K562 (cell line): ENCODE measurements at regions not wholly inside any gene's neighbourhood (a gene's known extent, or its start where the extent isn't known, plus 50 kb on each side); places are given as distances from the start of the nearest gene placed in this dataset.

ENCODE experiments used
- ATAC-seq: fragments of 200-7000 bp; cut with Tn5 transposase; 3 replicates; pipeline ENCODE4 v1.9.1; 2020; ENCODE audit warnings: moderate library complexity
- BruUV-seq: library from RNA; stranded (reverse); fragments of 400-500 nt; replicated peaks from 2 replicates; lab custom pipeline; 2021; lab: Mats Ljungman, UMichigan
- CTCF ChIA-PET: fragments of 300-600 bp; formaldehyde crosslinking; extraction: SDS; loops from one replicate; lab custom pipeline; 2021; ENCODE audit warnings: low intra/inter-chr PET ratio; lab: Yijun Ruan, JAX
- POLR2A ChIA-PET: fragments of 300-600, 350-650 bp; sonication (Branson Sonifier 250); formaldehyde crosslinking; extraction: SDS; loops from one replicate; lab custom pipeline; 2021; ENCODE audit warnings: antibody characterized with exemption, inconsistent platforms; lab: Yijun Ruan, JAX
- DNase-seq, 4 experiments: peaks; one replicate each; pipeline versions ENCODE4 v3.0.0 to v3.0.0-alpha.2; 2011 to 2018; ENCODE audit warnings: low spot score in 3 of 4, mixed read lengths in 3 of 4; ENCODE audit errors: extremely low read depth in 1 of 4
- FAIRE-seq: peaks from 2 replicates; lab custom pipeline; 2011; peaks lifted over from hg19 to GRCh38; lab: Jason Lieb, UNC
- H2AFZ ChIP-seq: 2 replicates; pipeline ENCODE4 v1.6.0; 2011; ENCODE audit warnings: low read depth, low read length, control low read depth, inconsistent platforms
- H3K27ac ChIP-seq: fragments of 200-600 bp; 3 replicates; pipeline ENCODE4 v1.8.0; 2011; ENCODE audit warnings: low read depth, mild to moderate bottlenecking, control low read depth, inconsistent platforms, low read length, moderate library complexity, mixed read lengths; ENCODE audit errors: extremely low read depth
- H3K27me3 ChIP-seq, 2 experiments: fragments of 300-600 bp in 1 of 2; 2 replicates in 1 of 2; 3 replicates in 1 of 2; pipeline versions ENCODE4 v1.6.0 to v1.8.0; 2011; ENCODE audit warnings: inconsistent platforms in 2 of 2, low read length in 2 of 2, mild to moderate bottlenecking in 1 of 2, mixed read lengths in 1 of 2, moderate library complexity in 1 of 2; ENCODE audit not compliant: control insufficient read depth in 2 of 2, insufficient read depth in 2 of 2
- H3K36me3 ChIP-seq: fragments of 300-600 bp; 3 replicates; pipeline ENCODE4 v1.8.0; 2011; ENCODE audit warnings: mild to moderate bottlenecking, low read length, inconsistent platforms; ENCODE audit not compliant: control insufficient read depth, insufficient read depth
- H3K4me1 ChIP-seq, 2 experiments: fragments of 200-600 bp in 1 of 2; replicated peaks in 1 of 2; 2 replicates in 1 of 2; 3 replicates in 1 of 2; pipeline versions ENCODE4 v1.5.1 to v1.8.0; 2011; ENCODE audit warnings: inconsistent platforms in 2 of 2, low read length in 2 of 2, mild to moderate bottlenecking in 1 of 2, mixed read lengths in 1 of 2, moderate library complexity in 1 of 2; ENCODE audit not compliant: control insufficient read depth in 2 of 2, insufficient read depth in 2 of 2
- H3K4me2 ChIP-seq: 2 replicates; pipeline ENCODE4 v1.6.1; 2011; ENCODE audit warnings: low read length, control low read depth, inconsistent platforms, mixed read lengths; ENCODE audit not compliant: insufficient read depth
- H3K4me3 ChIP-seq: fragments of 200-600 bp; sonication (generic), shearing (Covaris generic); 2 replicates; pipeline ENCODE4 v1.5.1; 2016; ENCODE audit warnings: control low read depth, inconsistent platforms
- H3K79me2 ChIP-seq: fragments of 200-600 bp; 3 replicates; pipeline ENCODE4 v1.8.0; 2011; ENCODE audit warnings: low read length, inconsistent platforms; ENCODE audit not compliant: control insufficient read depth, insufficient read depth
- H3K9ac ChIP-seq, 2 experiments: 2 replicates each; pipeline versions ENCODE4 v1.6.0 to v1.6.1; 2011; ENCODE audit warnings: low read depth in 2 of 2, low read length in 2 of 2, control low read depth in 1 of 2, inconsistent platforms in 1 of 2, mild to moderate bottlenecking in 1 of 2, mixed read lengths in 1 of 2; ENCODE audit not compliant: insufficient read depth in 1 of 2
- H3K9me1 ChIP-seq: one replicate; pipeline ENCODE4 v1.6.0; 2011; ENCODE audit warnings: inconsistent platforms, mild to moderate bottlenecking, low read length, moderate library complexity; ENCODE audit not compliant: control insufficient read depth, insufficient read depth
- H3K9me3 ChIP-seq: replicated peaks from 2 replicates; pipeline ENCODE4 v1.5.1; 2011; ENCODE audit warnings: low read depth, low read length, inconsistent platforms; ENCODE audit not compliant: control insufficient read depth, insufficient read depth
- H4K20me1 ChIP-seq: replicated peaks from 2 replicates; pipeline ENCODE4 v1.6.1; 2011; ENCODE audit warnings: low read length, inconsistent platforms, mixed read lengths; ENCODE audit not compliant: control insufficient read depth, insufficient read depth
- ARID3A ChIP-seq: IDR thresholded peaks from 2 replicates; pipeline ENCODE4 v1.6.1; 2012; ENCODE audit warnings: low read depth, low read length, improper control_type of control experiment, borderline replicate concordance
- FOXJ2 ChIP-seq: fragments of 200-800 bp; sonication (Bioruptor generic); IDR thresholded peaks from 2 replicates; pipeline ENCODE4 v1.6.1; 2016; ENCODE audit warnings: missing genetic modification characterization, missing compliant biosample characterization
- HINFP ChIP-seq: fragments of 450-650 bp; conservative IDR thresholded peaks from 2 replicates; pipeline ENCODE4 v1.6.1; 2016; ENCODE audit warnings: missing genetic modification characterization, low read depth, mild to moderate bottlenecking, control low read depth, missing compliant biosample characterization
- KLF6 ChIP-seq: fragments of 250-450 bp; sonication (Bioruptor Pico); IDR thresholded peaks from 2 replicates; pipeline ENCODE4 v1.4.0; 2020; ENCODE audit warnings: mild to moderate bottlenecking, moderate library complexity, borderline replicate concordance
- MAFG ChIP-seq: fragments of 450-650 bp; conservative IDR thresholded peaks from 2 replicates; pipeline ENCODE4 v1.6.1; 2016; ENCODE audit warnings: missing genetic modification characterization, missing compliant biosample characterization
- PRMT5 ChIP-seq: sonication (generic); formaldehyde crosslinking; IDR thresholded peaks from 2 replicates; pipeline ENCODE4 v1.5.0; 2020; ENCODE audit warnings: missing genetic modification reagents
- PTRF ChIP-seq: fragments of 450-650 bp; IDR thresholded peaks from 2 replicates; pipeline ENCODE4 v1.6.1; 2016; ENCODE audit warnings: mild to moderate bottlenecking, missing genetic modification characterization, missing compliant biosample characterization
- RBM22 ChIP-seq: fragments of 200-400 bp; formaldehyde crosslinking; IDR thresholded peaks from 2 replicates; pipeline ENCODE4 v1.6.1; 2018; ENCODE audit warnings: low read length, low read depth; ENCODE audit not compliant: poor library complexity, severe bottlenecking
- SOX6 ChIP-seq: fragments of 450-650 bp; IDR thresholded peaks from 2 replicates; pipeline ENCODE4 v1.6.1; 2014; ENCODE audit warnings: mild to moderate bottlenecking
- TEAD1 ChIP-seq, 2 experiments: fragments of 450-650 bp in 1 of 2; sonication (generic) in 1 of 2; formaldehyde crosslinking; IDR thresholded peaks; 2 replicates each; pipeline versions ENCODE4 v1.4.0 to v1.8.0; 2020 to 2022; ENCODE audit warnings: mild to moderate bottlenecking in 2 of 2, missing genetic modification reagents in 1 of 2
- ZNF57 ChIP-seq: fragments of 450-650 bp; formaldehyde crosslinking; IDR thresholded peaks from 2 replicates; pipeline ENCODE4 v1.4.0; 2020; ENCODE audit warnings: mild to moderate bottlenecking, moderate library complexity
- WGBS: fragments of 100-300 bp; shearing (Covaris generic); methylation state at CpG from one replicate; pipeline ENCODE4 v1.1.6; 2016; ENCODE audit warnings: low coverage, mixed read lengths; ENCODE audit not compliant: insufficient coverage; ENCODE audit errors: missing lambda C conversion rate; 5-methylcytosine and 5-hydroxymethylcytosine counted together
- in situ Hi-C: fragments of 300-500 bp; cut with MboI; formaldehyde crosslinking; loops from 4 replicates; pipeline ENCODE4 v1.15.0; 2018; ENCODE audit warnings: inconsistent platforms, mixed read lengths
- intact Hi-C: fragments of 100-400 bp; cut with micrococcal nuclease; formaldehyde crosslinking; loops from 2 replicates; pipeline ENCODE4 v1.14.2; 2022
- TF ChIP-seq, protein P1 (sequence below): fragments of 250-450 bp; sonication (Bioruptor Pico); IDR thresholded peaks from 2 replicates; pipeline ENCODE4 v1.9.0; 2021; ENCODE audit warnings: mild to moderate bottlenecking
- TF ChIP-seq, protein P2 (sequence below): fragments of 150-350 bp; conservative IDR thresholded peaks from 2 replicates; pipeline ENCODE4 v1.6.1; 2014; ENCODE audit warnings: low read length

- Histone ChIP-seq H3K36me3 (no peaks in the 10 kb centered on the region), H2AFZ (no peak overlapping the region)
- CTCF ChIA-PET: no interaction called here
- TF ChIP-seq TEAD1 (CRISPR knock-in tag; IDR thresholded peaks at IDR 0.05) (no peak), ARID3A (no peak), PTRF (no peak), RBM22 (no peak), ZNF57 (CRISPR knock-in tag) (no peak), KLF6 (CRISPR knock-in tag) (no peak), HINFP (no peak), SOX6 (no peak), FOXJ2 (tag) (no peak), PRMT5 (CRISPR knock-in tag) (no peak), MAFG (tag) (no peak)
- TF ChIP-seq, protein P1, sequence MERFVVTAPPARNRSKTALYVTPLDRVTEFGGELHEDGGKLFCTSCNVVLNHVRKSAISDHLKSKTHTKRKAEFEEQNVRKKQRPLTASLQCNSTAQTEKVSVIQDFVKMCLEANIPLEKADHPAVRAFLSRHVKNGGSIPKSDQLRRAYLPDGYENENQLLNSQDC: no peak
- TF ChIP-seq, protein P2, sequence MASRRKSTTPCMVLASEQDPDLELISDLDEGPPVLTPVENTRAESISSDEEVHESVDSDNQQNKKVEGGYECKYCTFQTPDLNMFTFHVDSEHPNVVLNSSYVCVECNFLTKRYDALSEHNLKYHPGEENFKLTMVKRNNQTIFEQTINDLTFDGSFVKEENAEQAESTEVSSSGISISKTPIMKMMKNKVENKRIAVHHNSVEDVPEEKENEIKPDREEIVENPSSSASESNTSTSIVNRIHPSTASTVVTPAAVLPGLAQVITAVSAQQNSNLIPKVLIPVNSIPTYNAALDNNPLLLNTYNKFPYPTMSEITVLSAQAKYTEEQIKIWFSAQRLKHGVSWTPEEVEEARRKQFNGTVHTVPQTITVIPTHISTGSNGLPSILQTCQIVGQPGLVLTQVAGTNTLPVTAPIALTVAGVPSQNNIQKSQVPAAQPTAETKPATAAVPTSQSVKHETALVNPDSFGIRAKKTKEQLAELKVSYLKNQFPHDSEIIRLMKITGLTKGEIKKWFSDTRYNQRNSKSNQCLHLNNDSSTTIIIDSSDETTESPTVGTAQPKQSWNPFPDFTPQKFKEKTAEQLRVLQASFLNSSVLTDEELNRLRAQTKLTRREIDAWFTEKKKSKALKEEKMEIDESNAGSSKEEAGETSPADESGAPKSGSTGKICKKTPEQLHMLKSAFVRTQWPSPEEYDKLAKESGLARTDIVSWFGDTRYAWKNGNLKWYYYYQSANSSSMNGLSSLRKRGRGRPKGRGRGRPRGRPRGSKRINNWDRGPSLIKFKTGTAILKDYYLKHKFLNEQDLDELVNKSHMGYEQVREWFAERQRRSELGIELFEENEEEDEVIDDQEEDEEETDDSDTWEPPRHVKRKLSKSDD: no peak
- TF ChIP-seq, all 486 proteins: peak for 0
- no peak overlapping the region for H3K4me2 ChIP-seq
- intact Hi-C loops (no loop called here), in situ Hi-C loops (no loop called here)
- ATAC-seq (no peak), DNase-seq (no peak), FAIRE-seq (no peak)
- no peaks in the 10 kb centered on the region for H3K9me3 ChIP-seq
- H3K27ac ChIP-seq: no peak overlapping the region
- no peak overlapping the region for H3K4me3 ChIP-seq
- WGBS: 0% methylated on average over 6 of the region's 6 CpGs
- no peaks in the 10 kb centered on the region for H3K79me2 ChIP-seq
- BruUV-seq: no TSS peak
- POLR2A ChIA-PET: no interaction called here
- H3K9me1 ChIP-seq: no peaks in the 10 kb centered on the region
- no peak overlapping the region for H3K9ac ChIP-seq
- H4K20me1 ChIP-seq: no peaks in the 10 kb centered on the region
- H3K4me1 ChIP-seq: no peaks in the 10 kb centered on the region
- no peaks in the 10 kb centered on the region for H3K27me3 ChIP-seq
Observed at GRCh38 chr1:55912438-55912837, 666.9 kb downstream of the PLPP3 start.
